K562 (cell line): ENCODE measurements at regions not wholly inside any gene's neighbourhood (a gene's known extent, or its start where the extent isn't known, plus 50 kb on each side); places are given as distances from the start of the nearest gene placed in this dataset.

ENCODE experiments used
- ASH1L ChIP-seq: fragments of 450-650 bp; IDR thresholded peaks from 2 replicates; pipeline ENCODE4 v1.6.1; 2018; ENCODE audit warnings: borderline replicate concordance, mild to moderate bottlenecking, low read depth; ENCODE audit not compliant: partially characterized antibody
- ELF4 ChIP-seq: fragments of 450-650 bp; formaldehyde crosslinking; IDR thresholded peaks from 2 replicates; pipeline ENCODE4 v1.4.0; 2022; ENCODE audit warnings: missing genetic modification characterization
- ESRRA ChIP-seq: fragments of 450-650 bp; IDR thresholded peaks from 2 replicates; pipeline ENCODE4 v1.6.1; 2014; ENCODE audit warnings: low read depth, mild to moderate bottlenecking, moderate library complexity, borderline replicate concordance
- NR2C2 ChIP-seq, 2 experiments: fragments of 200-800 bp in 1 of 2; sonication (Bioruptor generic) in 1 of 2; sonication (generic) in 1 of 2; formaldehyde crosslinking in 1 of 2; IDR thresholded peaks; 2 replicates each; pipeline versions ENCODE4 v1.6.1 to v1.8.0; 2016 to 2022; ENCODE audit warnings: mild to moderate bottlenecking in 1 of 2, missing compliant biosample characterization in 1 of 2, missing genetic modification characterization in 1 of 2, missing genetic modification reagents in 1 of 2
- NRF1 ChIP-seq, 2 experiments: fragments of 450-650 bp; IDR thresholded peaks in 1 of 2; conservative IDR thresholded peaks in 1 of 2; 2 replicates each; pipeline ENCODE4 v1.6.1; 2014; ENCODE audit warnings: mild to moderate bottlenecking in 2 of 2
- U2AF1 ChIP-seq: fragments of 200-400 bp; formaldehyde crosslinking; optimal IDR thresholded peaks from 2 replicates; pipeline ENCODE3; 2017; ENCODE audit warnings: mild to moderate bottlenecking, low read depth, low read length, moderate library complexity
- ZBTB33 ChIP-seq: sonication (generic); formaldehyde crosslinking; IDR thresholded peaks from 2 replicates; pipeline ENCODE4 v1.8.1; 2023; ENCODE audit warnings: mild to moderate bottlenecking, missing genetic modification reagents
- ZNF133 ChIP-seq: fragments of 250-450 bp; sonication (Bioruptor Pico); IDR thresholded peaks from 2 replicates; pipeline ENCODE4 v1.4.0; 2020; ENCODE audit warnings: mild to moderate bottlenecking
- ZNF217 ChIP-seq: sonication (generic); formaldehyde crosslinking; IDR thresholded peaks from 2 replicates; pipeline ENCODE4 v1.8.0; 2022; ENCODE audit warnings: mild to moderate bottlenecking, missing genetic modification reagents
- ZNF592 ChIP-seq: fragments of 450-650 bp; IDR thresholded peaks from 2 replicates; pipeline ENCODE4 v1.6.1; 2017; ENCODE audit warnings: antibody characterized with exemption, mild to moderate bottlenecking

GRCh38 chr12:92078167-92079053 lies 67.2 kb downstream of the BTG1 start:
- TF ChIP-seq NR2C2 (CRISPR knock-in tag; IDR thresholded peaks at IDR 0.05) (no peak), NR2C2 (tag; IDR thresholded peaks at IDR 0.05) (no peak; the same call in 1 of the 2 replicates), ZNF133 (CRISPR knock-in tag) (no peak), U2AF1 (no peak), ASH1L (no peak), ZNF592 (peak; percentile 70), ESRRA (no peak), ZNF217 (CRISPR knock-in tag) (no peak), NRF1 (conservative IDR thresholded peaks at IDR 0.05 in 1 of 2, IDR thresholded peaks at IDR 0.05 in 1 of 2) (no peak), ZBTB33 (no peak), ELF4 (CRISPR knock-in tag) (no peak)
